IPS DF 19.7 (cell line): ENCODE measurements at regions not wholly inside any gene's neighbourhood (a gene's known extent, or its start where the extent isn't known, plus 50 kb on each side); places are given as distances from the start of the nearest gene placed in this dataset.

Source experiments
- DNase-seq: peaks from one replicate; pipeline ENCODE4 v3.0.0-alpha.2; 2013; ENCODE audit warnings: low read depth, low spot score

DNA sequence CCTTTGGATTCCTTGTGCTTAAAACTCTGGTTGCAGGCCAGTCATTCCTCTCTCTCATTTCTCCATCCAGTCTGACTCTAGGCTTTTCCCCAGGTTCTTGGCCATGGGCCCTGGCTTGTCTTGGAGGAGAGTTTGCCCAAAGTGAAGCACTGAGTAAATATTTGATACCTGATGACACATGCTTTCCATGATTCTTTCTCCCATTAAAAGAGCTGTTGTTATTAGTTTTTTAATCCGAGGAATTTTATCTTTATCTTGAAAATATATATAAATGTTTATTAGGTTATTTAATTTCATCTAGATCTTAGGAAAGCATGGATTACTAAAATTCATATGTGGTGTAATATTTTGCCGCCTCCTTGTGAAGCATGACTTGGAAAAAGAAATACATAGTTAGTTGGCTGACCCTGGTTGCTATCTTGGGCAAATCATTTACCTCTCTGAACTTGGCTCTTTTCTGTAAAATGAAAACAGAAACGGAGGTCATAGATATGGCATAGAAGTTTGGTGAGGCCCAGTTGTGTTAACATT, 650.1 kb downstream of the SLC4A3 start:
- no peak for DNase-seq

DNA sequence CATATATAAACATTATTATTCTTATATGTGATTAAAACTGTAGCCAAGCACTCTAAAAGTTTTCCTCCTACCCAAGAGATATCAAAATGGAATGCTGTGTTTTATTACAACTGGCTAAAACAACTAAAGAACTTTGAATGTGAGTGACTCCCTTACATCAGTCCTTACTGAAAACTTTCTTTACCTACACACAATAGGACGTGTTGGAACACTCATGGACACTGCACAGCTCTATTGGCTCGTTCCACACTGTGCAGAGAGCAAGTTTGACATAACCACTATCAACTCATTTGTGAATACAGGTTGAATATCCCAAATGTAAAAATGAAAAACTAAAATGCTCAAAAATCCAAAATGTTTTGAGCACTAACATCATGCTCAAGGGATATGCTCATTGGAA, 650.6 kb downstream of the SLC4A3 start:
- no peak for DNase-seq

- DNase-seq: no peak
Observed at GRCh38 chr2:220279372-220279771, 651.9 kb downstream of the SLC4A3 start.

- no peak for DNase-seq
Observed at GRCh38 chr2:220279840-220280239, 652.4 kb downstream of the SLC4A3 start.

DNA sequence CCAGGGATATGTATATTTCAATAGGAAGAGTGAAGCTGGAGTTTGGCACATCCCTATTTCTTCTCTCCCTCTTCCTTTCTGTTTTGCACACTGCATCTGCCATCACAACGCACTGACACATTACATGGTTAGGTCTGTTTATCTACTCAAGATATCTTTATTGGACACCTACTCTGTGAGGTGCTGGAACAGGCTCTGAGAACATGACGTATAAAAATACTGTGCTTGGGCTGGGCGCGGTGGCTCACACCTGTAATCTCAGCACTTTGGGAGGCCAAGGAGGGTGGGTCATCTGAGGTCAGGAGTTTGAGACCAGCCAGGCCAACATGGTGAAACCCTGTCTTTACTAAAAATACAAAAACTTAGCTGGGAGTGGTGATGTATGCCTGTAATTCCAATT, 653.3 kb downstream of the SLC4A3 start:
- DNase-seq: no peak

DNA sequence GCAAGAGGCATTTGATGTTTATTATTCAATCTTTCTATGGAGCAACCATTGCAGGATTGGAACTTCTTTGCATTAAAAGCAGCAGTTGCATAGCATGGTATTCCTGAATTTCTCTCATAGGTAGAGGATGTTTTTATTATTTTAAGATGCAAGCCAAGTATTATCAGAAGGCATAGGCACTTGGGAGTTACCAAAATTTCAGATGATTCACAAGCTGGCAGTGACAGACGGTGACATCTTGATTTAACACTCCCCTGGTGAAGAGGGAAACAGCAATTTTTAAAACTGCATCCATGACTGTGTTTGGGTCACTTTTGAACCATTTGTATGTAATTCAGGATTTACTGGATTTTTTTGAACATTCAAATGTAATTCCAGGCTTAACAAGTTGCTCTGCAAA, 654.3 kb downstream of the SLC4A3 start:
- no peak for DNase-seq

DNA sequence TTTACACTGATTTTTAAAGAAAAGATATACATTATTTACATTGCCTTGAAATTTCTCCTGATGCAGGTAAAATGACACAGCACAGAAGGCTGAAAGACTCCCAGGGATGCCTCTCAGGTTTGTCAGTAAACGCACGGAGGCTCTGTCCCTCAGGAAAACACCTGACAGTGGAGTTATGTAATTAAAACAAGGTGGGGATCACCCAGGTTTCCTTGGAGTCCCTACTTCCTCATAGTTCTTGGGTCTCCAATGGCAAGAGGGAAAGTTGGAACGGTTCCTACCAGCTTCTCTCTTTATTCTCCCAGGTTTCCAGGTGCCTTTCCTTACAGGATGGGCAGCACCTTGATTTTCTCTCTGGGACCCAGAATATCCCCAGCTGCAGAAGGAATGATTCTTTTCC, 654.8 kb downstream of the SLC4A3 start:
- DNase-seq: no peak

GRCh38 chr2:220293966-220294365, 666.5 kb downstream of the SLC4A3 start:
- no peak for DNase-seq

- no peak for DNase-seq
Observed at GRCh38 chr2:220296174-220296573, 668.7 kb downstream of the SLC4A3 start.

- DNase-seq: no peak
Observed at GRCh38 chr2:220297093-220297492, 669.7 kb downstream of the SLC4A3 start.

GRCh38 chr2:220300806-220301205, 673.4 kb downstream of the SLC4A3 start:
- DNase-seq: no peak

- no peak for DNase-seq
Observed at GRCh38 chr2:220302756-220303155, 675.3 kb downstream of the SLC4A3 start.

DNA sequence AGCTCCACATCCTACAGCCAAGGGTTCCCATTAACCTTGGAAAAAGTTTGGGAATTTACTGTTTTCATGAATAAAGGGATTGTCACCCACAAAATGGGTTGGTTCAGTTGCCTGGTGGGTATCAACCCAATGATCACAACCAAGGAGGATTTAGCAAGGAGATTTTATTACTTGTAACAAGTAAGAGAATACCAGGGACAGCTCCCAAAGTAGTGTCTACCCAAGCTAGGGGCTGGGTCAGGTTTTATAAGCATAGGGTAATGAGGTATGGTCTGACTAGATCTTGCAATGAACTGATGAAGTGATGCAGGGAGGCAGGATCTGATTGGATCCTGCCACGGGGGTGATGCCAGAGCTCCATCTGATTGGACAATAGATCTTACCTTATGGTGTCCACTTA, 681.8 kb downstream of the SLC4A3 start:
- DNase-seq: no peak

GRCh38 chr2:220310451-220310861, 683.0 kb downstream of the SLC4A3 start:
- no peak for DNase-seq

- no peak for DNase-seq
Observed at GRCh38 chr2:220315098-220315823, 687.8 kb downstream of the SLC4A3 start.

- DNase-seq: no peak
Observed at GRCh38 chr2:220318037-220318436, 690.6 kb downstream of the SLC4A3 start.

GRCh38 chr2:220318508-220318907, 691.1 kb downstream of the SLC4A3 start:
- DNase-seq: no peak

DNA sequence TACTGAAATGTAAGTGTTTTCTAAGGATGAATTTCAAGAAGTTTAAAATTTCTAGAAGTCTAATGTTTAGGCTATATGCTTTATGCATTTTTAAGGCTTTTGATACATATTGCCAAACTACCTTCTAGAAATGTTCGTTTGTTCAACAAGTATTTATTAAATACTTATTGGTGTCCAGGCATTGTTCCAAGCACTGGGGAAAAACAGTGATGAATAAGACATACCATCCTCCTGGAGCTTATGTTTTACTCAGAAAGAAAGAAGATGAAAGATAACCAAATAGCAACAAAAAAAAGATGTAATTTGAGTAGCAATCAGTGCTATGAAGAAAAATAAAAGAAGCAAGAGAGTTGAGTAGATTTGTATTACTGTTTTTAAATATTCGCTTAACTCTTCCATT, 692.9 kb downstream of the SLC4A3 start:
- no peak for DNase-seq

DNA sequence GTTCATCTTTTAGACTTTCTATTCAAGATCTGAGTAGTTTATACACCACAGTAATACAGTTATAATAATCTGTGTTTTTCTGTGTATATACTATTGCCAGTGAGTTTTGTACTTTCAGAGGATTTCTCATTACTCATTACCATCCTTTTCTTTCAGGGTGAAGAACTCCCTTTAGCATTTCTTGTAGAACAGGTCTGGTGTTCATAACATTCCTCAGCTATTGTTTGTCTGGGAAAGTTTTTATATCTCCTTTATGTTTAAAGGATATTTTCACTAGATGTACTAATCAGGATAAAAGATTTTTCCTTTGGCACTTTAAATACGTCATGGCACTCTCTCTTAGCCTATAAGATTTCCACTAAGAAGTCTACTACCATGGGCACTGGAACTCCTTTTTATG, 705.5 kb downstream of the SLC4A3 start:
- DNase-seq: no peak

DNA sequence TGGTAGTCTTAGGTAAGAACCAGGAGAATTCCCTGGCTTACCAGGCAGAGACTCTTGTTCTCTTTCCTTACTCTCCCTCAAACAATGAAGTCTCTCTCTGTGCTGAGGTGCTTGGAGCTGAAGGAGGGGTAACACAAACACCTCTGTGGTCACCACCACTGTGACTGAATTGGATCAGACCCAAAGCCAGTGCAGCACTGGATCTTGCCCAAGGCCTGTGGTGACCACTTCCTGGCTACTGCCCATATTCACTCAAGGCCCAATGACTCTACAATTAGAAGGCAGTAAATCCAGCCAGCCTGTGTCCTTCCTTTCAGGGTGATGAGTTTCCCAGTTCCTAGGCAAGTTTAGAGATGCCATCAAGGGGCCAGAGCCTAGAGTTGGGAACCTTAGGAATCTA, 706.8 kb downstream of the SLC4A3 start:
- no peak for DNase-seq

DNA sequence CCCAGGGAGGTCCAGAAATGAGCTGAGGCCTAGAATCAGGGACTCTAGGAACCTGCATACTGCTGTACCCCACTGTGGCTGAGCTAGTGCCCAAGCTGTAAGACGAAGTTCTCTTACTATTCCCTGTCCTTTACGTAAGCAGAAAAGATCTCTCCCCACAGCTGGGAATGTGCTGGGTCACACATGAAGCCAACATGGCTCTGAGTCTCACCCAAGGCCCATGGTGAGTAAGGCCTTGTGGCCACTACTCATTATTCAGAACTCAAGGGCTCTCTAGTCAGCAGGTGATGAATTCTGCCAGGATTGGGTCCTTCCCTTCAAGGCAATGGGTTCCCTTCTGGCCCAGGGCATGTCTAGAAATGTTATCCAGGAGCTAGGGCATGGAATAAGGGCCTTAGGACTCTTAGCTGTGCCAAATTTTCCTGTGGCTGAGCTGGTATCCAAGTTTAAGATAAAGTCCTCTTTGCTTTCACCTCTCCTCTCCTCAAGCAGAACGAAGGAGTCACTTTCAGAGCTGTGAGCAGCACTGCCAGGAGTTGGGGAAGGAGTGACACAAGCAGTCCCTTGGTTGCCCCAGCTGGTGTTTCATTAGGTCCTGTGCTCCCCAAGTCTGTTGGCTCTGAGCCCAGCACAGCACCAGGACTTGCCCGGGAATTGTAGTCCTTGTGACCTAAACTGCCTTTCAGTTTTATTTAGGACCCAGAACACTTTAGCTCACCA, 707.6 kb downstream of the SLC4A3 start:
- no peak for DNase-seq

DNA sequence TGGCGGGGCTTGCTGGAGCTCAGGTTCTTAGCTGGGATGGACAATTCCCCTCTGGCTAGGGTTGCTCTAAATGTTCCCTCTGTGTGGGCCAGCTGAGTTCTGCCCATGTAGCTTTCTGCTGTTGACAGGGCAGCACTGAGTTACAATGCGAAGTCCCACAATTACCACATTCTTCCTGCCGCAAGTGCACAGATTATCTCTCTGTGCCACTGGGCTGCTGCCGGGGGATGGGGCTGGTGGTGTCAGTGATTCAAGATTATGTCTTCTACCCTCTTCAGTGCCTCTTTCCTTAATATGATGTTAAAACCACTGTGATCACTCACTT, 708.1 kb downstream of the SLC4A3 start:
- DNase-seq: no peak

GRCh38 chr2:220336771-220337170, 709.3 kb downstream of the SLC4A3 start:
- DNase-seq: no peak
